ENCODE measurements at regions not wholly inside any gene's neighbourhood (a gene's known extent, or its start where the extent isn't known, plus 50 kb on each side); places are given as distances from the start of the nearest gene placed in this dataset.

GRCh38 chr6:40782355-40782754 is 195.2 kb upstream of the LRFN2 start:
- no peak for DNase-seq
- intact Hi-C loops (cut with DNase I) = no loop called here
- no peaks in the 10 kb centered on the region for H3K27me3 ChIP-seq (ENCODE audit: control insufficient read depth in 1 of 2, insufficient read depth in 2 of 2, low read length in 1 of 2)
- no peaks in the 10 kb centered on the region for H3K4me1 ChIP-seq (ENCODE audit: control insufficient read depth in 1 of 2, insufficient read depth in 2 of 2, low read length in 2 of 2)
- no peaks in the 10 kb centered on the region for H3K36me3 ChIP-seq (ENCODE audit: control insufficient read depth in 1 of 2, insufficient read depth in 2 of 2, low read length in 1 of 2)
- no peak overlapping the region for H3K4me3 ChIP-seq (ENCODE audit: low read length in 2 of 2)
- whole genome bisulfite sequencing, 2 donors = 72 to 78% methylated on average over 3 of the region's 3 CpGs
- ATAC-seq (ENCODE audit: low FRiP score) = no peak
- no peaks in the 10 kb centered on the region for H3K9me3 ChIP-seq (ENCODE audit: control insufficient read depth, low read length)
- H3K27ac ChIP-seq (ENCODE audit: low read depth in 1 of 2, low read length in 2 of 2) = no peak overlapping the region

- DNase-seq (no peak), ATAC-seq (ENCODE audit: low FRiP score) (no peak)
- H3K4me1 ChIP-seq (ENCODE audit: control insufficient read depth in 1 of 2, insufficient read depth in 2 of 2, low read length in 2 of 2) = no peaks in the 10 kb centered on the region
- intact Hi-C loops (cut with DNase I) = no loop called here
- H3K4me3 ChIP-seq (ENCODE audit: low read length in 2 of 2) = no peak overlapping the region
- no peak overlapping the region for H3K27ac ChIP-seq (ENCODE audit: low read depth in 1 of 2, low read length in 2 of 2)
- WGBS, 2 donors = 68 to 77% methylated on average over 3 of the region's 3 CpGs
- H3K36me3 ChIP-seq (ENCODE audit: control insufficient read depth in 1 of 2, insufficient read depth in 2 of 2, low read length in 1 of 2) = no peaks in the 10 kb centered on the region
- no peaks in the 10 kb centered on the region for H3K9me3 ChIP-seq (ENCODE audit: control insufficient read depth, low read length)
- H3K27me3 ChIP-seq (ENCODE audit: control insufficient read depth in 1 of 2, insufficient read depth in 2 of 2, low read length in 1 of 2) = no peaks in the 10 kb centered on the region
Measured at GRCh38 chr6:40780637-40781036, 193.5 kb upstream of the LRFN2 start.

- no peak for ATAC-seq (ENCODE audit: low FRiP score)
Measured at GRCh38 chr6:40779409-40779808, 192.2 kb upstream of the LRFN2 start.

GRCh38 chr6:40778918-40779317 is 191.8 kb upstream of the LRFN2 start:
- ATAC-seq (ENCODE audit: low FRiP score) (no peak), DNase-seq (no peak)
- no peaks in the 10 kb centered on the region for H3K36me3 ChIP-seq (ENCODE audit: control insufficient read depth in 1 of 2, insufficient read depth in 2 of 2, low read length in 1 of 2)
- H3K4me1 ChIP-seq (ENCODE audit: control insufficient read depth in 1 of 2, insufficient read depth in 2 of 2, low read length in 2 of 2) = no peaks in the 10 kb centered on the region
- intact Hi-C loops (cut with DNase I) = no loop called here
- H3K27me3 ChIP-seq (ENCODE audit: control insufficient read depth in 1 of 2, insufficient read depth in 2 of 2, low read length in 1 of 2) = no peaks in the 10 kb centered on the region
- H3K9me3 ChIP-seq (ENCODE audit: control insufficient read depth, low read length) = no peaks in the 10 kb centered on the region
- WGBS, 2 donors = 90 to 93% methylated on average over 1 of the region's 1 CpG
- H3K4me3 ChIP-seq (ENCODE audit: low read length in 2 of 2) = no peak overlapping the region
- H3K27ac ChIP-seq (ENCODE audit: low read depth in 1 of 2, low read length in 2 of 2) = no peak overlapping the region

More at GRCh38 chr6:40779409-40779808, 192.2 kb upstream of the LRFN2 start:
- Histone ChIP-seq H3K9me3 (ENCODE audit: control insufficient read depth, low read length) (no peaks in the 10 kb centered on the region), H3K27me3 (ENCODE audit: control insufficient read depth in 1 of 2, insufficient read depth in 2 of 2, low read length in 1 of 2) (no peaks in the 10 kb centered on the region), H3K27ac (ENCODE audit: low read depth in 1 of 2, low read length in 2 of 2) (no peak overlapping the region), H3K4me1 (ENCODE audit: control insufficient read depth in 1 of 2, insufficient read depth in 2 of 2, low read length in 2 of 2) (no peaks in the 10 kb centered on the region), H3K4me3 (ENCODE audit: low read length in 2 of 2) (no peak overlapping the region), H3K36me3 (ENCODE audit: control insufficient read depth in 1 of 2, insufficient read depth in 2 of 2, low read length in 1 of 2) (no peaks in the 10 kb centered on the region)
- intact Hi-C loops (cut with DNase I) = no loop called here
- 73 to 78% methylated on average over 3 of the region's 3 CpGs for WGBS, 2 donors
- DNase-seq = no peak

- intact Hi-C loops (cut with DNase I) = no loop called here
- no peak for ATAC-seq (ENCODE audit: low FRiP score)
- DNase-seq = no peak
- H3K27me3 ChIP-seq (ENCODE audit: control insufficient read depth in 1 of 2, insufficient read depth in 2 of 2, low read length in 1 of 2) = no peaks in the 10 kb centered on the region
- no peak overlapping the region for H3K27ac ChIP-seq (ENCODE audit: low read depth in 1 of 2, low read length in 2 of 2)
- no peak overlapping the region for H3K4me3 ChIP-seq (ENCODE audit: low read length in 2 of 2)
- H3K36me3 ChIP-seq (ENCODE audit: control insufficient read depth in 1 of 2, insufficient read depth in 2 of 2, low read length in 1 of 2) = no peaks in the 10 kb centered on the region
- H3K4me1 ChIP-seq (ENCODE audit: control insufficient read depth in 1 of 2, insufficient read depth in 2 of 2, low read length in 2 of 2) = no peaks in the 10 kb centered on the region
- 90 to 96% methylated on average over 3 of the region's 3 CpGs for WGBS, 2 donors
- no peaks in the 10 kb centered on the region for H3K9me3 ChIP-seq (ENCODE audit: control insufficient read depth, low read length)
Measured at GRCh38 chr6:40778196-40778595, 191.0 kb upstream of the LRFN2 start.

GRCh38 chr6:40774932-40775331 is 187.8 kb upstream of the LRFN2 start:
- H3K27me3 ChIP-seq (ENCODE audit: control insufficient read depth in 1 of 2, insufficient read depth in 2 of 2, low read length in 1 of 2) = no peaks in the 10 kb centered on the region
- H3K27ac ChIP-seq (ENCODE audit: low read depth in 1 of 2, low read length in 2 of 2) = no peak overlapping the region
- no peaks in the 10 kb centered on the region for H3K36me3 ChIP-seq (ENCODE audit: control insufficient read depth in 1 of 2, insufficient read depth in 2 of 2, low read length in 1 of 2)
- intact Hi-C loops (cut with DNase I) = no loop called here
- no peak overlapping the region for H3K4me3 ChIP-seq (ENCODE audit: low read length in 2 of 2)
- WGBS, 2 donors = 92 to 100% methylated on average over 1 of the region's 1 CpG
- DNase-seq (no peak), ATAC-seq (ENCODE audit: low FRiP score) (no peak)
- no peaks in the 10 kb centered on the region for H3K4me1 ChIP-seq (ENCODE audit: control insufficient read depth in 1 of 2, insufficient read depth in 2 of 2, low read length in 2 of 2)
- peaks cover 3% of the 10 kb centered on the region for H3K9me3 ChIP-seq (ENCODE audit: control insufficient read depth, low read length)

GRCh38 chr6:40770794-40771193 is 183.6 kb upstream of the LRFN2 start:
- Histone ChIP-seq H3K4me1 (ENCODE audit: control insufficient read depth in 1 of 2, insufficient read depth in 2 of 2, low read length in 2 of 2) (no peaks in the 10 kb centered on the region), H3K9me3 (ENCODE audit: control insufficient read depth, low read length) (peaks cover 3% of the 10 kb centered on the region), H3K4me3 (ENCODE audit: low read length in 2 of 2) (no peak overlapping the region), H3K27ac (ENCODE audit: low read depth in 1 of 2, low read length in 2 of 2) (no peak overlapping the region), H3K27me3 (ENCODE audit: control insufficient read depth in 1 of 2, insufficient read depth in 2 of 2, low read length in 1 of 2) (no peaks in the 10 kb centered on the region), H3K36me3 (ENCODE audit: control insufficient read depth in 1 of 2, insufficient read depth in 2 of 2, low read length in 1 of 2) (no peaks in the 10 kb centered on the region)
- DNase-seq (no peak), ATAC-seq (ENCODE audit: low FRiP score) (no peak)
- intact Hi-C loops (cut with DNase I) = no loop called here

GRCh38 chr6:40764726-40765125 is 177.6 kb upstream of the LRFN2 start:
- H3K27me3 ChIP-seq (ENCODE audit: control insufficient read depth in 1 of 2, insufficient read depth in 2 of 2, low read length in 1 of 2) = no peaks in the 10 kb centered on the region
- no peaks in the 10 kb centered on the region for H3K9me3 ChIP-seq (ENCODE audit: control insufficient read depth, low read length)
- H3K4me1 ChIP-seq (ENCODE audit: control insufficient read depth in 1 of 2, insufficient read depth in 2 of 2, low read length in 2 of 2) = no peaks in the 10 kb centered on the region
- WGBS, 2 donors = 60 to 69% methylated on average over 1 of the region's 1 CpG
- ATAC-seq (ENCODE audit: low FRiP score) = no peak
- no peak overlapping the region for H3K27ac ChIP-seq (ENCODE audit: low read depth in 1 of 2, low read length in 2 of 2)
- H3K36me3 ChIP-seq (ENCODE audit: control insufficient read depth in 1 of 2, insufficient read depth in 2 of 2, low read length in 1 of 2) = no peaks in the 10 kb centered on the region
- intact Hi-C loops (cut with DNase I) = no loop called here
- H3K4me3 ChIP-seq (ENCODE audit: low read length in 2 of 2) = no peak overlapping the region
- no peak for DNase-seq

- Histone ChIP-seq H3K27ac (ENCODE audit: low read depth in 1 of 2, low read length in 2 of 2) (no peak overlapping the region), H3K9me3 (ENCODE audit: control insufficient read depth, low read length) (no peaks in the 10 kb centered on the region), H3K4me3 (ENCODE audit: low read length in 2 of 2) (no peak overlapping the region), H3K4me1 (ENCODE audit: control insufficient read depth in 1 of 2, insufficient read depth in 2 of 2, low read length in 2 of 2) (no peaks in the 10 kb centered on the region), H3K27me3 (ENCODE audit: control insufficient read depth in 1 of 2, insufficient read depth in 2 of 2, low read length in 1 of 2) (no peaks in the 10 kb centered on the region), H3K36me3 (ENCODE audit: control insufficient read depth in 1 of 2, insufficient read depth in 2 of 2, low read length in 1 of 2) (no peaks in the 10 kb centered on the region)
- ATAC-seq (ENCODE audit: low FRiP score) (no peak), DNase-seq (no peak)
- 78% methylated on average over 5 of the region's 5 CpGs for WGBS, 2 donors
- intact Hi-C loops (cut with DNase I) = no loop called here
Measured at GRCh38 chr6:40762981-40763380, 175.8 kb upstream of the LRFN2 start.

Measured in aorta (tissue), 5 donors.